ENCODE measurements at regions not wholly inside any gene's neighbourhood (a gene's known extent, or its start where the extent isn't known, plus 50 kb on each side); places are given as distances from the start of the nearest gene placed in this dataset.

GRCh38 chr6:84522135-84522549, 242.3 kb downstream of the TBX18 start:
- DNase-seq, result no peak

GRCh38 chr6:84521511-84521910, 242.9 kb downstream of the TBX18 start:
- no peak for DNase-seq

- DNase-seq, result no peak
Observed at GRCh38 chr6:84517741-84518530, 246.5 kb downstream of the TBX18 start.

- DNase-seq, result no peak
Observed at GRCh38 chr6:84516154-84516553, 248.2 kb downstream of the TBX18 start.

- DNase-seq, result no peak
Observed at GRCh38 chr6:84515067-84515466, 249.3 kb downstream of the TBX18 start.

GRCh38 chr6:84514089-84514971, 250.1 kb downstream of the TBX18 start:
- DNase-seq, result no peak

GRCh38 chr6:84512391-84512790, 252.0 kb downstream of the TBX18 start:
- DNase-seq, result no peak

GRCh38 chr6:84511929-84512328, 252.5 kb downstream of the TBX18 start:
- DNase-seq, result no peak

- DNase-seq, result no peak
Observed at GRCh38 chr6:84508981-84509380, 255.4 kb downstream of the TBX18 start.

GRCh38 chr6:84508334-84508733, 256.1 kb downstream of the TBX18 start:
- no peak for DNase-seq

GRCh38 chr6:84504025-84504424, 260.4 kb downstream of the TBX18 start:
- DNase-seq, result no peak

- DNase-seq, result no peak
Observed at GRCh38 chr6:84501315-84501714, 263.1 kb downstream of the TBX18 start.

- DNase-seq, result no peak
Observed at GRCh38 chr6:84500726-84501125, 263.7 kb downstream of the TBX18 start.

- no peak for DNase-seq
Observed at GRCh38 chr6:84498905-84499304, 265.5 kb downstream of the TBX18 start.

GRCh38 chr6:84492241-84493165, 265.1 kb upstream of the CEP162 start:
- no peak for DNase-seq

- no peak for DNase-seq
Observed at GRCh38 chr6:84489598-84489997, 262.2 kb upstream of the CEP162 start.

GRCh38 chr6:84486526-84486925, 259.1 kb upstream of the CEP162 start:
- DNase-seq, result no peak

GRCh38 chr6:84469144-84469543, 241.7 kb upstream of the CEP162 start:
- DNase-seq, result no peak

GRCh38 chr6:84467296-84467695, 239.9 kb upstream of the CEP162 start:
- no peak for DNase-seq

- DNase-seq, result no peak
Observed at GRCh38 chr6:84466511-84466910, 239.1 kb upstream of the CEP162 start.

- DNase-seq, result no peak
Observed at GRCh38 chr6:84464471-84464870, 237.0 kb upstream of the CEP162 start.

GRCh38 chr6:84462698-84463097, 235.3 kb upstream of the CEP162 start:
- DNase-seq, result no peak

GRCh38 chr6:84461461-84461860, 234.0 kb upstream of the CEP162 start:
- DNase-seq, result no peak

Data from NCI-H2081 (cell line).